ENCODE measurements at regions not wholly inside any gene's neighbourhood (a gene's known extent, or its start where the extent isn't known, plus 50 kb on each side); places are given as distances from the start of the nearest gene placed in this dataset.

GRCh38 chr10:59075576-59075975, 100.9 kb upstream of the PHYHIPL start:
- no peak for TF ChIP-seq CTCF (IDR thresholded peaks at IDR 0.05)
- no peak for TF ChIP-seq POLR2A (IDR thresholded peaks at IDR 0.05)

All from suprapubic skin (tissue), 3 donors.